A549 (cell line): ENCODE measurements at regions not wholly inside any gene's neighbourhood (a gene's known extent, or its start where the extent isn't known, plus 50 kb on each side); places are given as distances from the start of the nearest gene placed in this dataset.

Source experiments
- TF ChIP-seq, protein P1 (sequence below): IDR thresholded peaks from 2 replicates; pipeline ENCODE4 v1.6.1; 2012
- TF ChIP-seq, protein P2 (sequence below): fragments of >200 bp; sonication (Bioruptor Twin); formaldehyde crosslinking; IDR thresholded peaks from 3 replicates; pipeline ENCODE4 v1.5.1; 2016
- TF ChIP-seq, protein P3 (sequence below): fragments of 200-600 bp; sonication (generic); IDR thresholded peaks from 2 replicates; pipeline ENCODE4 v1.6.1; 2016; ENCODE audit warnings: antibody characterized with exemption, mild to moderate bottlenecking, moderate library complexity

DNA sequence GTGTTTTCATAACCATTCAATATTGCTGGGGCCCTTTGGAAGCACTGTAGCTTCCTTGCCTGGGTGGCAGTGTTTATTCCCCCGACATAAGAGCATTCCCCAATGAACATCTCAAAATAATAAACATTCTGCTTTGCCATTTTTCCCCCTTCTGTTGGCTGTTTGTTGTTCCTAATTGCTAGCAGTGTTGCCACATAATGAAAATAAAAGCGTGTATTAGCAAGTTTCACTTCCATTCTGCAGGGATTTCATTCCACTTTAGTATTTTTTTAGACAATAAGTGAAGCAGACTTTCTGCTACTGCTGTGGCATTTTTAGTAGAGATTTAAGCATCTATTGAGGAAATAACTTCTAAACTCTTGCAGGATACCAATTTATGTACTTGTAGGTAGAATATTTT lies 154.7 kb upstream of the GALNT13 start:
- TF ChIP-seq, protein P1, sequence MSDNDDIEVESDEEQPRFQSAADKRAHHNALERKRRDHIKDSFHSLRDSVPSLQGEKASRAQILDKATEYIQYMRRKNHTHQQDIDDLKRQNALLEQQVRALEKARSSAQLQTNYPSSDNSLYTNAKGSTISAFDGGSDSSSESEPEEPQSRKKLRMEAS = no peak
- TF ChIP-seq, protein P2, sequence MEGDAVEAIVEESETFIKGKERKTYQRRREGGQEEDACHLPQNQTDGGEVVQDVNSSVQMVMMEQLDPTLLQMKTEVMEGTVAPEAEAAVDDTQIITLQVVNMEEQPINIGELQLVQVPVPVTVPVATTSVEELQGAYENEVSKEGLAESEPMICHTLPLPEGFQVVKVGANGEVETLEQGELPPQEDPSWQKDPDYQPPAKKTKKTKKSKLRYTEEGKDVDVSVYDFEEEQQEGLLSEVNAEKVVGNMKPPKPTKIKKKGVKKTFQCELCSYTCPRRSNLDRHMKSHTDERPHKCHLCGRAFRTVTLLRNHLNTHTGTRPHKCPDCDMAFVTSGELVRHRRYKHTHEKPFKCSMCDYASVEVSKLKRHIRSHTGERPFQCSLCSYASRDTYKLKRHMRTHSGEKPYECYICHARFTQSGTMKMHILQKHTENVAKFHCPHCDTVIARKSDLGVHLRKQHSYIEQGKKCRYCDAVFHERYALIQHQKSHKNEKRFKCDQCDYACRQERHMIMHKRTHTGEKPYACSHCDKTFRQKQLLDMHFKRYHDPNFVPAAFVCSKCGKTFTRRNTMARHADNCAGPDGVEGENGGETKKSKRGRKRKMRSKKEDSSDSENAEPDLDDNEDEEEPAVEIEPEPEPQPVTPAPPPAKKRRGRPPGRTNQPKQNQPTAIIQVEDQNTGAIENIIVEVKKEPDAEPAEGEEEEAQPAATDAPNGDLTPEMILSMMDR = no peak
- TF ChIP-seq, protein P3, sequence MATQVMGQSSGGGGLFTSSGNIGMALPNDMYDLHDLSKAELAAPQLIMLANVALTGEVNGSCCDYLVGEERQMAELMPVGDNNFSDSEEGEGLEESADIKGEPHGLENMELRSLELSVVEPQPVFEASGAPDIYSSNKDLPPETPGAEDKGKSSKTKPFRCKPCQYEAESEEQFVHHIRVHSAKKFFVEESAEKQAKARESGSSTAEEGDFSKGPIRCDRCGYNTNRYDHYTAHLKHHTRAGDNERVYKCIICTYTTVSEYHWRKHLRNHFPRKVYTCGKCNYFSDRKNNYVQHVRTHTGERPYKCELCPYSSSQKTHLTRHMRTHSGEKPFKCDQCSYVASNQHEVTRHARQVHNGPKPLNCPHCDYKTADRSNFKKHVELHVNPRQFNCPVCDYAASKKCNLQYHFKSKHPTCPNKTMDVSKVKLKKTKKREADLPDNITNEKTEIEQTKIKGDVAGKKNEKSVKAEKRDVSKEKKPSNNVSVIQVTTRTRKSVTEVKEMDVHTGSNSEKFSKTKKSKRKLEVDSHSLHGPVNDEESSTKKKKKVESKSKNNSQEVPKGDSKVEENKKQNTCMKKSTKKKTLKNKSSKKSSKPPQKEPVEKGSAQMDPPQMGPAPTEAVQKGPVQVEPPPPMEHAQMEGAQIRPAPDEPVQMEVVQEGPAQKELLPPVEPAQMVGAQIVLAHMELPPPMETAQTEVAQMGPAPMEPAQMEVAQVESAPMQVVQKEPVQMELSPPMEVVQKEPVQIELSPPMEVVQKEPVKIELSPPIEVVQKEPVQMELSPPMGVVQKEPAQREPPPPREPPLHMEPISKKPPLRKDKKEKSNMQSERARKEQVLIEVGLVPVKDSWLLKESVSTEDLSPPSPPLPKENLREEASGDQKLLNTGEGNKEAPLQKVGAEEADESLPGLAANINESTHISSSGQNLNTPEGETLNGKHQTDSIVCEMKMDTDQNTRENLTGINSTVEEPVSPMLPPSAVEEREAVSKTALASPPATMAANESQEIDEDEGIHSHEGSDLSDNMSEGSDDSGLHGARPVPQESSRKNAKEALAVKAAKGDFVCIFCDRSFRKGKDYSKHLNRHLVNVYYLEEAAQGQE = no peak
